ENCODE measurements at regions not wholly inside any gene's neighbourhood (a gene's known extent, or its start where the extent isn't known, plus 50 kb on each side); places are given as distances from the start of the nearest gene placed in this dataset.

DNA sequence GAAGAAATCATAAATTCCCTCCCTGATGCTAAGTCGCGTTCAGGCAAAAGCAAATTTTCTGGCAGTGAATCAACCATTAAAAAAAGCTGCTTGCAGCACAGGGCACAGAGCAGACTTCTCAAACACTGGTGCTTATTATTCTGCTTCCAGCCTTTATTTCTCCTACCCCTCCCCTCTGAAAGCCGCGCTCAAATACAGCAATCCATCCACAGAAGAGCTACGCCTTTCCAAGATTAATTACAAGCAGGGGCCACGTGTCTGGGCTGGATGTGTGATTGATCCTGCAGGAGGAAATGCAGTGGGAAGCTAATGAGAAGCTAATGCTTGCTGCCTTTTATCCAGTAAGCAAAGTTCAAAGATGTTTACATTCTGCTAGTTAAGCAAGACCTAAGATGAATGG, 134.9 kb upstream of the TOPAZ1 start:
- TF ChIP-seq, protein P1, sequence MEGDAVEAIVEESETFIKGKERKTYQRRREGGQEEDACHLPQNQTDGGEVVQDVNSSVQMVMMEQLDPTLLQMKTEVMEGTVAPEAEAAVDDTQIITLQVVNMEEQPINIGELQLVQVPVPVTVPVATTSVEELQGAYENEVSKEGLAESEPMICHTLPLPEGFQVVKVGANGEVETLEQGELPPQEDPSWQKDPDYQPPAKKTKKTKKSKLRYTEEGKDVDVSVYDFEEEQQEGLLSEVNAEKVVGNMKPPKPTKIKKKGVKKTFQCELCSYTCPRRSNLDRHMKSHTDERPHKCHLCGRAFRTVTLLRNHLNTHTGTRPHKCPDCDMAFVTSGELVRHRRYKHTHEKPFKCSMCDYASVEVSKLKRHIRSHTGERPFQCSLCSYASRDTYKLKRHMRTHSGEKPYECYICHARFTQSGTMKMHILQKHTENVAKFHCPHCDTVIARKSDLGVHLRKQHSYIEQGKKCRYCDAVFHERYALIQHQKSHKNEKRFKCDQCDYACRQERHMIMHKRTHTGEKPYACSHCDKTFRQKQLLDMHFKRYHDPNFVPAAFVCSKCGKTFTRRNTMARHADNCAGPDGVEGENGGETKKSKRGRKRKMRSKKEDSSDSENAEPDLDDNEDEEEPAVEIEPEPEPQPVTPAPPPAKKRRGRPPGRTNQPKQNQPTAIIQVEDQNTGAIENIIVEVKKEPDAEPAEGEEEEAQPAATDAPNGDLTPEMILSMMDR (IDR thresholded peaks at IDR 0.05), result no peak
- DNase-seq (no peak), ATAC-seq (no peak)
- Histone ChIP-seq H3K4me1 (ENCODE audit: low read depth) (no peaks in the 10 kb centered on the region), H3K36me3 (ENCODE audit: low read depth) (no peaks in the 10 kb centered on the region), H3K9me3 (no peaks in the 10 kb centered on the region), H3K4me3 (no peak overlapping the region)
- intact Hi-C loops (cut with DNase I, micrococcal nuclease), result no loop called here

DNA sequence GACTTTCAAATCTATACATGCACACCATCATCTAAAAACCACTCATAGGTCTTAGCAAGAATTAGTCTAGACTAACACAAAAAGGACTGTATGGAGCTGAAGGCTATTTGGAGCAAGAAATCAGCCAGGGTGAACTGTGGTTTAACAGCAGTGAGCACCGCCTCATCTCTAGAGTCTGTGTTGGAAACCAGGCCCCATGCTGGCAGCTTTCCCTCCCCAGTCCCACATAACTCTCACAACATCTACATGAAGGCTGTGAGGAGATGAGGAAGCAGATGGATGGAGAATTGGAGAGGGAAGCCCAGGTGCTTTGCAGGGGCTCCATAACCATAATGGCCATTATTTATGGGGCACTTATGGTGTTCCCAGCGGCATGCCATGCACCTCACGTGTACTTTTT, 133.2 kb upstream of the TOPAZ1 start:
- Histone ChIP-seq H3K36me3 (ENCODE audit: low read depth) (no peaks in the 10 kb centered on the region), H3K9me3 (no peaks in the 10 kb centered on the region), H3K4me3 (no peak overlapping the region), H3K4me1 (ENCODE audit: low read depth) (no peaks in the 10 kb centered on the region)
- ATAC-seq, result no peak
- TF ChIP-seq, protein P1 (IDR thresholded peaks at IDR 0.05), result no peak
- intact Hi-C loops (cut with DNase I, micrococcal nuclease), result no loop called here
- DNase-seq, result no peak

DNA sequence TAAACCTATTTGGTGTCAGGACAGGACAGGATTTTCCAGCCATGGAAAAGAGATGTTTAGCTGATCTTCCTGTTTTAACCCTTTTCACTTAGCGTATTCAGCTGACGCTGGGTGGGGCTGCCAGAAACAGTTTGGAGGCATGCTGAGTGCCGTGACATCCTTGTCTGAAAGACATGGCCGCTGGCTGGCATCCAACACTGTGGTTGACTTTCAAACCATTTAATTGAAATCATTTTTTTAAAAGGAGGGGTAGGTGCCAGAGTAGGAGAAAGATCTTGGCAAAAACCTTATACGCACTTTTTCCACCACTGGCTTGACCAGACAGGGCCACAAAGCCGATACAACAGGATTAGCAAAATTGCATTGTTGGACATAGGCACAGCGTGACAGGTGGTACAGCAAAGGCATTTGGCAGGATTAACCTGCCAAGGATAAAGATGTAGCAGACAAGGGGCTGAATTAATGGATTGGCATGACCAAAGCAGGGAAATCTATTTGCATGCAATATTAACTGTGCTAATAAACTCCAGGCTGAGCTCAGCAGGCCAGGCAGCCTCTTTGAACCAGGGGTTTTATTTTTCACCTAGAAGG, 131.8 kb upstream of the TOPAZ1 start:
- no peaks in the 10 kb centered on the region for H3K4me1 ChIP-seq (ENCODE audit: low read depth)
- TF ChIP-seq, protein P1 (IDR thresholded peaks at IDR 0.05), result no peak
- intact Hi-C loops (cut with DNase I, micrococcal nuclease), result no loop called here
- H3K4me3 ChIP-seq, result no peak overlapping the region
- ATAC-seq (no peak), DNase-seq (no peak)
- no peaks in the 10 kb centered on the region for H3K36me3 ChIP-seq (ENCODE audit: low read depth)
- H3K9me3 ChIP-seq, result no peaks in the 10 kb centered on the region

DNA sequence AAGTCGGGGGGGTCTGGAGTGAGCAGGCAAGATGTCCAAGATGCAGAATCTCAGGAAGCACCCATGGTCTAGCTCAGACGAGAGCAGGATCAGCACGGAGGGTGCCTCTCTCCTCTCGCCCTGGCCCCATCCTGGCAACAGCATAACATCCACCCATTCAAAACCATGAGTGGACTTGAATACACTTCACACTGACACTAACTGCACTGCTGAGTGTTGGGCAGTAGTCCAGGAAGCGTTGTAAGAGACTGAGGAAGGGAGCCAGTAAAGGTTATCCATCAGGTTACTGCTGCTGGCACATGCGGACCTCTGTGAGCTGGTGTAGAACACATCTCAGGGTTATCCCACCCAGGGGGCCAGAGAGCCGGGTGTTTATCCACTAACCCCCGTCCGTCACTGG, 131.0 kb upstream of the TOPAZ1 start:
- no peaks in the 10 kb centered on the region for H3K36me3 ChIP-seq (ENCODE audit: low read depth)
- H3K9me3 ChIP-seq, result no peaks in the 10 kb centered on the region
- no peak for DNase-seq
- H3K4me1 ChIP-seq (ENCODE audit: low read depth), result no peaks in the 10 kb centered on the region
- intact Hi-C loops (cut with DNase I, micrococcal nuclease), result no loop called here
- ATAC-seq, result no peak
- TF ChIP-seq, protein P1 (IDR thresholded peaks at IDR 0.05), result no peak
- no peak overlapping the region for H3K4me3 ChIP-seq

DNA sequence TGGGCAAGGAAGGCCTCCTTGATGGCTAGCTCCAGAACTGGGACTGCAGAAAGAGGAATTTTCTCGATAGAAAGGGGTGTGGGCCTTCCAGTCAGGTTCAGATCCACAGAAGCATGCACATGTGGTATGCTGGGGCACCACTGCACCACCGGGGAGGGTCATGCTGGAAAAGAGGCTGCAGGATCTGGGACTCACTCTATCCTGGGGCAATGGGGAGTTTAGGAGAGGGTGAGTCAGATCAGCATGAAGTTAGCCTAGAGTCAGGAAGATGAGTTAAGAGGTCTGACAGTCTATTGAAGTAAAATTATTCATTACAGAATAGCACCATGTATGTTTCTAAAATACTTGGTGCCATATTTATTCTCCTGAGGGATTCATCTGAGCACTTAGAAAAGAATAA, 130.2 kb upstream of the TOPAZ1 start:
- intact Hi-C loops (cut with DNase I, micrococcal nuclease), result no loop called here
- TF ChIP-seq, protein P1 (IDR thresholded peaks at IDR 0.05), result no peak
- Histone ChIP-seq H3K4me1 (ENCODE audit: low read depth) (no peaks in the 10 kb centered on the region), H3K36me3 (ENCODE audit: low read depth) (no peaks in the 10 kb centered on the region), H3K9me3 (no peaks in the 10 kb centered on the region), H3K4me3 (no peak overlapping the region)
- DNase-seq (no peak), ATAC-seq (no peak)

DNA sequence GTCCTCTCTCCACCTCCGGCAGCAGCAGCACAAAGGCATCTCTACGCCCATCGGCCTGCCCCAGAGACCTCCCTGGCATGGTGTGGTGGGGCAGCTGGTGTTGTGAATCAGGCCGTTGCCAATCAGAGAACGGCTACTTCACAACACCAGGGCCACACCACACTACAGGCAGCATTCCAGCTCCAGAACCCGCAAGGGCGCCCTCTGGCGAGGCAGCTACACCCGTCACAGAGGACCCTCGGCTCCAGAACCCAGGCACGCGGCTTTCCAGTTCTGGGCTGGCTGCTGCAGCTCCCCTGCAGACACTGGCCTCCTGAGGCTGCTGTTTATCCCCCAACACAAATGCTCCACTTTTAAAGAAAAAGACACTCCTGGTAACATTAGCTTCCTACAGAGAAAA, 127.5 kb upstream of the TOPAZ1 start:
- no peak overlapping the region for H3K4me3 ChIP-seq
- TF ChIP-seq, protein P1 (IDR thresholded peaks at IDR 0.05), result peak; percentile 23
- H3K36me3 ChIP-seq (ENCODE audit: low read depth), result no peaks in the 10 kb centered on the region
- DNase-seq, result peak in 2 of 3 donors; percentile 73 to 74
- no peaks in the 10 kb centered on the region for H3K9me3 ChIP-seq
- H3K4me1 ChIP-seq (ENCODE audit: low read depth), result no peaks in the 10 kb centered on the region
- intact Hi-C loops (cut with DNase I, micrococcal nuclease), result no loop called here
- peak; percentile 73 for ATAC-seq
